ENCODE measurements at regions not wholly inside any gene's neighbourhood (a gene's known extent, or its start where the extent isn't known, plus 50 kb on each side); places are given as distances from the start of the nearest gene placed in this dataset.

- TF ChIP-seq EZH2 (IDR thresholded peaks at IDR 0.05; ENCODE audit: insufficient read depth, low read length) (no peak), CTCF (IDR thresholded peaks at IDR 0.05; ENCODE audit: insufficient read depth, low read depth, low read length) (no peak)
Measured at GRCh38 chr6:28643017-28643740, 117.5 kb downstream of the GPX5 start.
